GM12878 (cell line): ENCODE measurements at regions not wholly inside any gene's neighbourhood (a gene's known extent, or its start where the extent isn't known, plus 50 kb on each side); places are given as distances from the start of the nearest gene placed in this dataset.

Experiments
- ATAC-seq: fragments of 200-7000 bp; cut with Tn5 transposase; 3 replicates; pipeline ENCODE4 v1.9.1; 2020; ENCODE audit warnings: mild to moderate bottlenecking, moderate library complexity
- BruUV-seq: library from RNA; stranded (reverse); fragments of 400-500 nt; replicated peaks from 2 replicates; lab custom pipeline; 2021; lab: Mats Ljungman, UMichigan
- CTCF ChIA-PET: fragments of 300-600 bp; sonication (Branson Sonifier 250); formaldehyde crosslinking; extraction: SDS; loops from one replicate; lab custom pipeline; 2021; ENCODE audit warnings: inconsistent platforms; lab: Yijun Ruan, JAX
- POLR2A ChIA-PET: fragments of 350-600 bp; formaldehyde crosslinking; extraction: SDS; loops from one replicate; lab custom pipeline; 2021; ENCODE audit warnings: inconsistent platforms; lab: Charles Lee
- RAD21 ChIA-PET: fragments of 300-600 bp; sonication (Branson Sonifier 250); formaldehyde crosslinking; loops from one replicate; lab custom pipeline; 2023; ENCODE audit warnings: antibody characterized with exemption; ENCODE audit not compliant: unreplicated experiment; lab: Charles Lee
- SMC1A ChIA-PET: fragments of 300-600 bp; sonication (Branson Sonifier 250); formaldehyde crosslinking; loops from one replicate; lab custom pipeline; 2023; ENCODE audit not compliant: unreplicated experiment, uncharacterized antibody; lab: Charles Lee
- DNase-seq: peaks from one replicate; pipeline ENCODE4 v3.0.0-alpha.2; 2011; ENCODE audit warnings: low read depth, low spot score
- FAIRE-seq: peaks from 3 replicates; lab custom pipeline; 2011; peaks lifted over from hg19 to GRCh38; lab: Jason Lieb, UNC
- H2AFZ ChIP-seq: 2 replicates; pipeline ENCODE4 v1.6.0; 2011; ENCODE audit warnings: low read depth, low read length, control low read depth; ENCODE audit not compliant: control insufficient read depth
- H3K27ac ChIP-seq: 2 replicates; pipeline ENCODE4 v1.5.1; 2011; ENCODE audit warnings: control low read depth; ENCODE audit not compliant: control insufficient read depth, insufficient read depth
- H3K27me3 ChIP-seq, 2 experiments: replicated peaks in 1 of 2; 2 replicates each; pipeline versions ENCODE4 v1.6.0 to v1.6.1; 2011; ENCODE audit warnings: low read length in 1 of 2; ENCODE audit not compliant: control insufficient read depth in 2 of 2, insufficient read depth in 2 of 2
- H3K36me3 ChIP-seq, 2 experiments: 2 replicates each; pipeline ENCODE4 v1.5.1; 2011; ENCODE audit warnings: low read length in 1 of 2; ENCODE audit not compliant: control insufficient read depth in 2 of 2, insufficient read depth in 2 of 2
- H3K4me1 ChIP-seq: 2 replicates; pipeline ENCODE4 v1.6.1; 2011; ENCODE audit warnings: mild to moderate bottlenecking, low read length, moderate library complexity, mixed read lengths; ENCODE audit not compliant: control insufficient read depth, insufficient read depth
- H3K4me2 ChIP-seq: 2 replicates; pipeline ENCODE4 v1.6.0; 2011; ENCODE audit warnings: control low read depth; ENCODE audit not compliant: control insufficient read depth, insufficient read depth
- H3K4me3 ChIP-seq: fragments of 200-600 bp; sonication (generic); 2 replicates; pipeline ENCODE4 v1.5.1; 2016
- H3K79me2 ChIP-seq: 2 replicates; pipeline ENCODE4 v1.6.0; 2011; ENCODE audit warnings: low read length; ENCODE audit not compliant: control insufficient read depth, insufficient read depth
- H3K9ac ChIP-seq: 2 replicates; pipeline ENCODE4 v1.8.0; 2011; ENCODE audit warnings: low read length, control low read depth, mixed read lengths; ENCODE audit not compliant: control insufficient read depth, insufficient read depth
- H3K9me3 ChIP-seq: replicated peaks from 3 replicates; pipeline ENCODE4 v1.5.1; 2011; ENCODE audit warnings: mild to moderate bottlenecking, low read length; ENCODE audit not compliant: control insufficient read depth, insufficient read depth
- H4K20me1 ChIP-seq: 2 replicates; pipeline ENCODE4 v1.6.0; 2011; ENCODE audit not compliant: control insufficient read depth, insufficient read depth
- ASH2L ChIP-seq: fragments of 300-600, 200-600 bp; sonication (generic); IDR thresholded peaks from 2 replicates; pipeline ENCODE4 v1.6.1; 2017; ENCODE audit warnings: low read depth, mild to moderate bottlenecking, borderline replicate concordance
- BACH1 ChIP-seq: fragments of 450-650 bp; IDR thresholded peaks from 2 replicates; pipeline ENCODE4 v1.6.1; 2017; ENCODE audit warnings: mild to moderate bottlenecking, borderline replicate concordance
- BCLAF1 ChIP-seq: fragments of 450-650 bp; IDR thresholded peaks from 2 replicates; pipeline ENCODE4 v1.6.1; 2017; ENCODE audit warnings: antibody characterized with exemption, mild to moderate bottlenecking, moderate library complexity
- CBX5 ChIP-seq: sonication (generic); IDR thresholded peaks from 2 replicates; pipeline ENCODE4 v1.6.1; 2016; ENCODE audit warnings: low read depth, moderate library complexity, mild to moderate bottlenecking, inconsistent platforms
- FOXK2 ChIP-seq: fragments of 450-650 bp; IDR thresholded peaks from 2 replicates; pipeline ENCODE4 v1.6.1; 2017; ENCODE audit warnings: mild to moderate bottlenecking, moderate library complexity
- KLF5 ChIP-seq: fragments of 450-650 bp; IDR thresholded peaks from 2 replicates; pipeline ENCODE4 v1.6.1; 2014; ENCODE audit warnings: mild to moderate bottlenecking; ENCODE audit not compliant: partially characterized antibody
- NFXL1 ChIP-seq: fragments of 450-650 bp; IDR thresholded peaks from 2 replicates; pipeline ENCODE4 v1.6.1; 2017; ENCODE audit warnings: antibody characterized with exemption, mild to moderate bottlenecking, borderline replicate concordance
- NR2C1 ChIP-seq: fragments of 450-650 bp; IDR thresholded peaks from 2 replicates; pipeline ENCODE4 v1.6.1; 2017; ENCODE audit warnings: antibody characterized with exemption, mild to moderate bottlenecking, moderate library complexity
- POU2F2 ChIP-seq: IDR thresholded peaks from 3 replicates; pipeline ENCODE4 v1.6.1; 2011; ENCODE audit warnings: low read depth, mild to moderate bottlenecking, low read length, borderline replicate concordance
- SMARCA5 ChIP-seq: fragments of 450-650 bp; IDR thresholded peaks from 2 replicates; pipeline ENCODE4 v1.6.1; 2017; ENCODE audit warnings: mild to moderate bottlenecking
- SUPT20H ChIP-seq: IDR thresholded peaks from 2 replicates; pipeline ENCODE4 v1.6.1; 2011; ENCODE audit warnings: low read depth, mild to moderate bottlenecking, low read length, moderate library complexity, borderline replicate concordance; ENCODE audit not compliant: control insufficient read depth
- USF1 ChIP-seq: IDR thresholded peaks from 2 replicates; pipeline ENCODE4 v1.6.1; 2011; ENCODE audit warnings: borderline replicate concordance, low read depth, mild to moderate bottlenecking, moderate library complexity, mixed read lengths, low read length; ENCODE audit not compliant: insufficient read depth; ENCODE audit errors: extremely low read length
- ZNF24 ChIP-seq: fragments of 450-650 bp; IDR thresholded peaks from 2 replicates; pipeline ENCODE4 v1.6.1; 2017; ENCODE audit warnings: antibody characterized with exemption, mild to moderate bottlenecking
- WGBS: methylation state at CpG from one replicate; pipeline ENCODE4 v1.1.6; 2016; ENCODE audit warnings: low lambda C conversion rate; ENCODE audit not compliant: insufficient replicate concordance, insufficient coverage; ENCODE audit errors: missing lambda C conversion rate; 5-methylcytosine and 5-hydroxymethylcytosine counted together
- in situ Hi-C: fragments of 300-500 bp; cut with MboI; formaldehyde crosslinking; loops from 9 replicates; pipeline ENCODE4 v1.14.3; 2018; ENCODE audit warnings: mixed read lengths
- intact Hi-C: fragments of 100-400 bp; cut with micrococcal nuclease; formaldehyde crosslinking; loops from one replicate; pipeline ENCODE4 v1.14.2; 2022; ENCODE audit not compliant: unreplicated experiment

GRCh38 chr15:95454403-95455262 is 875.9 kb upstream of the NR2F2 start:
- intact Hi-C loops: no loop called here
- H4K20me1 ChIP-seq: no peaks in the 10 kb centered on the region
- H3K4me2 ChIP-seq: no peak overlapping the region
- in situ Hi-C loops: no loop called here
- SMC1A ChIA-PET: interaction anchor here (0.6 to 1.1 kb wide), 4 partner anchors 10 to 161 kb away, joined by 3 to 5 read pairs (median 3); no protein-coding TSS in a partner anchor
- BruUV-seq: no TSS peak
- ATAC-seq (no peak), DNase-seq (no peak), FAIRE-seq (no peak)
- no peaks in the 10 kb centered on the region for H3K36me3 ChIP-seq
- H3K9ac ChIP-seq: no peak overlapping the region
- no peaks in the 10 kb centered on the region for H3K27me3 ChIP-seq
- CTCF ChIA-PET: no interaction called here
- no peak overlapping the region for H2AFZ ChIP-seq
- H3K27ac ChIP-seq: no peak overlapping the region
- no peak overlapping the region for H3K4me3 ChIP-seq
- POLR2A ChIA-PET: no interaction called here
- WGBS: 40% methylated on average over 10 of the region's 10 CpGs
- H3K9me3 ChIP-seq: no peaks in the 10 kb centered on the region
- H3K79me2 ChIP-seq: no peaks in the 10 kb centered on the region
- RAD21 ChIA-PET: interaction anchor here (1.1 kb wide), 1 partner anchor 167 kb away, joined by 4 read pairs; no protein-coding TSS in a partner anchor
- no peak for TF ChIP-seq BACH1
- TF ChIP-seq NR2C1: no peak
- no peak for TF ChIP-seq SUPT20H
- H3K4me1 ChIP-seq: no peaks in the 10 kb centered on the region

- no TSS peak for BruUV-seq
- WGBS: 20% methylated on average over 7 of the region's 7 CpGs
- ChIA-PET SMC1A (interaction anchor here (0.8 to 1.9 kb wide), 4 partner anchors 9 to 167 kb away, joined by 3 to 11 read pairs (median 4); no protein-coding TSS in a partner anchor), CTCF (no interaction called here), RAD21 (interaction anchor here (1.3 kb wide), 1 partner anchor 14 kb away, joined by 3 read pairs; no protein-coding TSS in a partner anchor), POLR2A (no interaction called here)
- Histone ChIP-seq H3K9ac (no peak overlapping the region), H3K36me3 (no peaks in the 10 kb centered on the region), H3K79me2 (no peaks in the 10 kb centered on the region), H3K27ac (no peak overlapping the region), H3K4me2 (no peak overlapping the region), H3K9me3 (no peaks in the 10 kb centered on the region), H4K20me1 (no peaks in the 10 kb centered on the region), H2AFZ (no peak overlapping the region), H3K4me3 (no peak overlapping the region), H3K27me3 (no peaks in the 10 kb centered on the region), H3K4me1 (no peaks in the 10 kb centered on the region)
- ATAC-seq (no peak), FAIRE-seq (no peak), DNase-seq (no peak)
- in situ Hi-C loops: no loop called here
- intact Hi-C loops: no loop called here
- no peak for TF ChIP-seq BCLAF1
- TF ChIP-seq ASH2L: no peak
- no peak for TF ChIP-seq ZNF24
- TF ChIP-seq KLF5: no peak
- no peak for TF ChIP-seq FOXK2
- TF ChIP-seq NFXL1: no peak
- TF ChIP-seq CBX5: no peak
- TF ChIP-seq SMARCA5: no peak
- TF ChIP-seq USF1: no peak
- no peak for TF ChIP-seq POU2F2
Measured at GRCh38 chr15:95457520-95457919, 873.0 kb upstream of the NR2F2 start.
